IMR-90 (cell line): ENCODE measurements at regions not wholly inside any gene's neighbourhood (a gene's known extent, or its start where the extent isn't known, plus 50 kb on each side); places are given as distances from the start of the nearest gene placed in this dataset.

ENCODE experiments used
- ATAC-seq: fragments of 200-7000 bp; cut with Tn5 transposase; 2 replicates; pipeline ENCODE4 v1.9.1; 2020; ENCODE audit warnings: low read depth, mild to moderate bottlenecking, moderate library complexity
- BruUV-seq: library from RNA; stranded (reverse); fragments of 400-500 nt; replicated peaks from 2 replicates; lab custom pipeline; 2021; lab: Mats Ljungman, UMichigan
- CTCF ChIA-PET: fragments of 300-600 bp; formaldehyde crosslinking; extraction: SDS; loops from one replicate; lab custom pipeline; 2021; ENCODE audit warnings: antibody characterized with exemption; lab: Yijun Ruan, JAX
- POLR2A ChIA-PET: fragments of 300-600 bp; sonication (Branson Sonifier 250); formaldehyde crosslinking; loops from one replicate; lab custom pipeline; 2022; ENCODE audit warnings: antibody characterized with exemption; ENCODE audit not compliant: unreplicated experiment; lab: Charles Lee
- DNase-seq: peaks from one replicate; pipeline ENCODE4 v3.0.0; 2013
- H2AFZ ChIP-seq: replicated peaks from 2 replicates; pipeline ENCODE3; 2013; ENCODE audit warnings: low read length, mild to moderate bottlenecking; ENCODE audit not compliant: poor library complexity
- H2AK5ac ChIP-seq: 2 replicates; pipeline ENCODE4 v1.6.1; 2013; ENCODE audit warnings: low read depth, low read length, inconsistent platforms
- H2AK9ac ChIP-seq: replicated peaks from 2 replicates; pipeline ENCODE3; 2013; ENCODE audit warnings: mild to moderate bottlenecking, low read depth, low read length, moderate library complexity; ENCODE audit not compliant: poor library complexity
- H2BK120ac ChIP-seq: 2 replicates; pipeline ENCODE4 v1.6.1; 2013; ENCODE audit warnings: low read depth, low read length, inconsistent platforms
- H2BK15ac ChIP-seq: 3 replicates; pipeline ENCODE4 v1.6.1; 2013; ENCODE audit warnings: low read depth, low read length, inconsistent platforms
- H2BK20ac ChIP-seq: 2 replicates; pipeline ENCODE4 v1.6.1; 2013; ENCODE audit warnings: low read depth, mild to moderate bottlenecking, inconsistent platforms, low read length, moderate library complexity
- H2BK5ac ChIP-seq: 2 replicates; pipeline ENCODE4 v1.6.1; 2013; ENCODE audit warnings: mild to moderate bottlenecking, low read depth, low read length, inconsistent platforms; ENCODE audit not compliant: poor library complexity, severe bottlenecking
- H3K14ac ChIP-seq: replicated peaks from 2 replicates; pipeline ENCODE4 v1.6.1; 2013; ENCODE audit warnings: low read depth, low read length, inconsistent platforms
- H3K18ac ChIP-seq: 2 replicates; pipeline ENCODE4 v1.6.1; 2013; ENCODE audit warnings: low read depth, low read length, control low read depth
- H3K23ac ChIP-seq: 2 replicates; pipeline ENCODE4 v1.6.1; 2013; ENCODE audit warnings: low read depth, low read length, inconsistent platforms
- H3K27ac ChIP-seq: 2 replicates; pipeline ENCODE4 v1.5.1; 2013; ENCODE audit warnings: mild to moderate bottlenecking, control low read depth, low read length; ENCODE audit not compliant: insufficient read depth
- H3K27me3 ChIP-seq: 2 replicates; pipeline ENCODE4 v1.6.1; 2013; ENCODE audit warnings: low read length; ENCODE audit not compliant: control insufficient read depth, insufficient read depth
- H3K36me3 ChIP-seq: 2 replicates; pipeline ENCODE4 v1.6.1; 2013; ENCODE audit warnings: low read length, mixed read lengths; ENCODE audit not compliant: control insufficient read depth, insufficient read depth
- H3K4ac ChIP-seq: 2 replicates; pipeline ENCODE4 v1.6.1; 2013; ENCODE audit warnings: low read depth, low read length, inconsistent platforms
- H3K4me1 ChIP-seq: 2 replicates; pipeline ENCODE4 v1.6.1; 2013; ENCODE audit warnings: low read length, mixed read lengths; ENCODE audit not compliant: control insufficient read depth, insufficient read depth
- H3K4me2 ChIP-seq: 2 replicates; pipeline ENCODE4 v1.6.1; 2013; ENCODE audit warnings: low read depth, mild to moderate bottlenecking, control low read depth, low read length, moderate library complexity
- H3K4me3 ChIP-seq: 2 replicates; pipeline ENCODE4 v1.5.1; 2013; ENCODE audit warnings: low read depth, mild to moderate bottlenecking, control low read depth, low read length, moderate library complexity; ENCODE audit not compliant: insufficient read depth
- H3K56ac ChIP-seq: 2 replicates; pipeline ENCODE4 v1.6.1; 2013; ENCODE audit warnings: low read length, inconsistent platforms; ENCODE audit not compliant: insufficient read depth; ENCODE audit errors: extremely low read depth
- H3K79me1 ChIP-seq, 2 experiments: 2 replicates each; pipeline ENCODE4 v1.6.1; 2013; ENCODE audit warnings: low read length in 2 of 2, inconsistent platforms in 1 of 2, low read depth in 1 of 2
- H3K9ac ChIP-seq: 2 replicates; pipeline ENCODE4 v1.6.1; 2013; ENCODE audit warnings: low read depth, low read length, control low read depth
- H3K9me1 ChIP-seq: 2 replicates; pipeline ENCODE4 v1.6.1; 2013; ENCODE audit warnings: low read length, inconsistent platforms; ENCODE audit not compliant: insufficient read depth
- H3K9me3 ChIP-seq: 2 replicates; pipeline ENCODE4 v1.6.1; 2013; ENCODE audit warnings: low read length; ENCODE audit not compliant: control insufficient read depth, insufficient read depth
- H4K20me1 ChIP-seq: 2 replicates; pipeline ENCODE4 v1.6.1; 2013; ENCODE audit warnings: low read length, inconsistent platforms; ENCODE audit not compliant: insufficient read depth
- H4K5ac ChIP-seq: 2 replicates; pipeline ENCODE4 v1.6.1; 2013; ENCODE audit warnings: mild to moderate bottlenecking, low read depth, low read length, control low read depth
- H4K8ac ChIP-seq, 2 experiments: 2 replicates each; pipeline ENCODE4 v1.6.1; 2013; ENCODE audit warnings: low read depth in 2 of 2, low read length in 2 of 2, control low read depth in 1 of 2, inconsistent platforms in 1 of 2
- H4K91ac ChIP-seq: 2 replicates; pipeline ENCODE4 v1.6.1; 2013; ENCODE audit warnings: low read depth, low read length, inconsistent platforms; ENCODE audit not compliant: insufficient read depth
- BHLHE40 ChIP-seq: fragments of 150-350 bp; IDR thresholded peaks from 2 replicates; pipeline ENCODE4 v1.6.1; 2016; ENCODE audit warnings: mild to moderate bottlenecking, low read depth, low read length
- CEBPB ChIP-seq: IDR thresholded peaks from 2 replicates; pipeline ENCODE4 v1.6.1; 2012; ENCODE audit warnings: low read depth, low read length, improper control_type of control experiment
- CHD1 ChIP-seq: IDR thresholded peaks from 2 replicates; pipeline ENCODE4 v1.6.1; 2012; ENCODE audit warnings: low read depth, low read length, improper control_type of control experiment
- CTCF ChIP-seq: conservative IDR thresholded peaks from 2 replicates; pipeline ENCODE4 v1.5.1; 2012; ENCODE audit warnings: mild to moderate bottlenecking, low read depth, low read length, improper control_type of control experiment
- MAFK ChIP-seq: IDR thresholded peaks from 2 replicates; pipeline ENCODE4 v1.6.1; 2012; ENCODE audit warnings: low read depth, low read length, improper control_type of control experiment
- MAZ ChIP-seq: IDR thresholded peaks from 2 replicates; pipeline ENCODE4 v1.6.1; 2012; ENCODE audit warnings: low read depth, mild to moderate bottlenecking, low read length, improper control_type of control experiment, moderate library complexity, borderline replicate concordance
- MXI1 ChIP-seq: IDR thresholded peaks from 2 replicates; pipeline ENCODE4 v1.6.1; 2012; ENCODE audit warnings: low read depth, mild to moderate bottlenecking, low read length, moderate library complexity, borderline replicate concordance
- RAD21 ChIP-seq: IDR thresholded peaks from 2 replicates; pipeline ENCODE4 v1.6.1; 2012; ENCODE audit warnings: low read length, improper control_type of control experiment
- USF2 ChIP-seq: fragments of 150-350 bp; IDR thresholded peaks from 2 replicates; pipeline ENCODE4 v1.6.1; 2017; ENCODE audit warnings: mild to moderate bottlenecking, antibody characterized with exemption, low read length, low read depth
- WGBS, 2 experiments: methylation state at CpG; one replicate each; pipeline versions ENCODE4 v1.1.5 to v1.1.7; 2013; ENCODE audit warnings: missing lambda C conversion rate in 2 of 2; ENCODE audit not compliant: insufficient read length in 1 of 2; ENCODE audit errors: extremely low coverage in 2 of 2; 5-methylcytosine and 5-hydroxymethylcytosine counted together
- dilution Hi-C: fragments of 300-500 bp; cut with HindIII; formaldehyde crosslinking; loops from one replicate; pipeline ENCODE4 v1.14.3; 2018; ENCODE audit warnings: low sequenced_read_pairs; ENCODE audit not compliant: unreplicated experiment
- in situ Hi-C: fragments of 300-500 bp; cut with MboI; formaldehyde crosslinking; loops from 3 replicates; pipeline ENCODE4 v1.14.3; 2019; ENCODE audit warnings: low sequenced_read_pairs, inconsistent platforms, mixed read lengths
- intact Hi-C: fragments of 100-400 bp; cut with micrococcal nuclease; formaldehyde crosslinking; loops from 2 replicates; pipeline ENCODE4 v1.10.0; 2022

GRCh38 chr6:81084776-81085430 lies 667.6 kb downstream of the TENT5A start:
- H3K4ac ChIP-seq: no peak overlapping the region
- no peak overlapping the region for H2BK20ac ChIP-seq
- H2BK5ac ChIP-seq: no peak overlapping the region
- no peak overlapping the region for H3K18ac ChIP-seq
- no peak overlapping the region for H2AK5ac ChIP-seq
- H3K9me1 ChIP-seq: no peaks in the 10 kb centered on the region
- no peak overlapping the region for H3K56ac ChIP-seq
- WGBS, 2 experiments: no CpG with 5 or more reads among the region's 6 CpGs
- no peaks in the 10 kb centered on the region for H3K9me3 ChIP-seq
- intact Hi-C loops: no loop called here
- ChIA-PET POLR2A (no interaction called here), CTCF (no interaction called here)
- no peaks in the 10 kb centered on the region for H4K20me1 ChIP-seq
- ATAC-seq (no peak), DNase-seq (no peak)
- no peak overlapping the region for H3K4me3 ChIP-seq
- no peaks in the 10 kb centered on the region for H3K36me3 ChIP-seq
- TF ChIP-seq CTCF (no peak), MAZ (no peak), RAD21 (no peak), CEBPB (no peak), USF2 (no peak), BHLHE40 (no peak), CHD1 (no peak), MXI1 (no peak), MAFK (no peak)
- H4K5ac ChIP-seq: no peak overlapping the region
- H2BK120ac ChIP-seq: no peak overlapping the region
- H3K27ac ChIP-seq: no peak overlapping the region
- no peak overlapping the region for H2AFZ ChIP-seq
- no peak overlapping the region for H3K4me2 ChIP-seq
- dilution Hi-C loops: no loop called here
- in situ Hi-C loops: no loop called here
- H3K23ac ChIP-seq: no peak overlapping the region
- no peaks in the 10 kb centered on the region for H3K79me1 ChIP-seq
- BruUV-seq: no TSS peak
- H4K8ac ChIP-seq: no peak overlapping the region
- no peaks in the 10 kb centered on the region for H3K27me3 ChIP-seq
- H3K9ac ChIP-seq: no peak overlapping the region
- no peaks in the 10 kb centered on the region for H3K4me1 ChIP-seq
- H4K91ac ChIP-seq: no peak overlapping the region
- H2AK9ac ChIP-seq: no peak overlapping the region
- no peak overlapping the region for H3K14ac ChIP-seq
- H2BK15ac ChIP-seq: no peak overlapping the region
